ENCODE measurements at regions not wholly inside any gene's neighbourhood (a gene's known extent, or its start where the extent isn't known, plus 50 kb on each side); places are given as distances from the start of the nearest gene placed in this dataset.

DNA sequence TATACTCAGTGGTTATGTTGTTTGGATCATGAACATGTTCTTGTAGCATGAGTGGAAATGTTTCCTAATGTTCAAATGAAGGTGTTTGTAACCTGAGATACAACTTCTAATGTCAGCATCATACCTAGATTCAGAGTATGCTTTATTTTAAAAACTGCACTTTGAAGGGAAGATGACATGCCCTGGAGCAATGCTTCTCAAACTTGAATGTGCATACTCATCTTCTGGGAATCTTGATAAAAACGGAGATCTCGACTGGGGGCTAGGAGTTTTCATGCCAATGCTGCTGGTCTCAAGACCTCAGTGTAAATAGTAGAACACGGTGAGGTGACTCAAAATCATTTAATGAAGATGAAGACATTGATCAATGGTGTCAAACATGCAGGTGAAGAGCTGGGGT, 440.0 kb upstream of the NOX3 start:
- no peak for DNase-seq (ENCODE audit: extremely low read depth, low read depth)
- H3K4me3 ChIP-seq (replicated peaks; ENCODE audit: low read depth, low read length): no peak overlapping the region
- TF ChIP-seq, protein P1, sequence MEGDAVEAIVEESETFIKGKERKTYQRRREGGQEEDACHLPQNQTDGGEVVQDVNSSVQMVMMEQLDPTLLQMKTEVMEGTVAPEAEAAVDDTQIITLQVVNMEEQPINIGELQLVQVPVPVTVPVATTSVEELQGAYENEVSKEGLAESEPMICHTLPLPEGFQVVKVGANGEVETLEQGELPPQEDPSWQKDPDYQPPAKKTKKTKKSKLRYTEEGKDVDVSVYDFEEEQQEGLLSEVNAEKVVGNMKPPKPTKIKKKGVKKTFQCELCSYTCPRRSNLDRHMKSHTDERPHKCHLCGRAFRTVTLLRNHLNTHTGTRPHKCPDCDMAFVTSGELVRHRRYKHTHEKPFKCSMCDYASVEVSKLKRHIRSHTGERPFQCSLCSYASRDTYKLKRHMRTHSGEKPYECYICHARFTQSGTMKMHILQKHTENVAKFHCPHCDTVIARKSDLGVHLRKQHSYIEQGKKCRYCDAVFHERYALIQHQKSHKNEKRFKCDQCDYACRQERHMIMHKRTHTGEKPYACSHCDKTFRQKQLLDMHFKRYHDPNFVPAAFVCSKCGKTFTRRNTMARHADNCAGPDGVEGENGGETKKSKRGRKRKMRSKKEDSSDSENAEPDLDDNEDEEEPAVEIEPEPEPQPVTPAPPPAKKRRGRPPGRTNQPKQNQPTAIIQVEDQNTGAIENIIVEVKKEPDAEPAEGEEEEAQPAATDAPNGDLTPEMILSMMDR (IDR thresholded peaks at IDR 0.05; ENCODE audit: low read depth, low read length, missing control alignments): no peak

- TF ChIP-seq, protein P1 (IDR thresholded peaks at IDR 0.05; ENCODE audit: low read depth, low read length, missing control alignments): no peak
- no peak overlapping the region for H3K4me3 ChIP-seq (replicated peaks; ENCODE audit: low read depth, low read length)
- no peak for DNase-seq (ENCODE audit: extremely low read depth, low read depth)
Observed at GRCh38 chr6:155894758-155895157, 439.1 kb upstream of the NOX3 start.

- no peak overlapping the region for H3K4me3 ChIP-seq (replicated peaks; ENCODE audit: low read depth, low read length)
- TF ChIP-seq, protein P1 (IDR thresholded peaks at IDR 0.05; ENCODE audit: low read depth, low read length, missing control alignments): no peak
- DNase-seq (ENCODE audit: extremely low read depth, low read depth): no peak
Observed at GRCh38 chr6:155894262-155894661, 438.6 kb upstream of the NOX3 start.

DNA sequence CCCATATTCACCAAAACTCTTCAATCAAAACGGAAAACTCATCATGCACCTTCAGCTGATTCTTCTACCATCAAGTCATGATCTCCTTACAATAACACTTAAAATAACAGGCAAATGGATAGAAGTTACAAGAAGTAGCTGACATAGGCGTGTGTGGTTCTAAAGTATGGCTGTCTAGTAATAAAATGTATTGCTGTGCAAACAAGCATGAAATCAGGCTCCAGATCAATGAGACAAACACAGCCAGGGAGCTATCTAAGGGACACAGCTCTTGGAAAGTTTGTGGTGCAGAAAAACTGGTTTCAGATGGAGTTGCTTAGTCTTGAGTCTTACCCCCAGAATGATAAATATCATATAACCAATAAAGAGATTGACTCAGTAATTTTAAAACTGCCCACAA, 434.8 kb upstream of the NOX3 start:
- TF ChIP-seq, protein P1 (IDR thresholded peaks at IDR 0.05; ENCODE audit: low read depth, low read length, missing control alignments): no peak
- no peak overlapping the region for H3K4me3 ChIP-seq (replicated peaks; ENCODE audit: low read depth, low read length)
- DNase-seq (ENCODE audit: extremely low read depth, low read depth): no peak

DNA sequence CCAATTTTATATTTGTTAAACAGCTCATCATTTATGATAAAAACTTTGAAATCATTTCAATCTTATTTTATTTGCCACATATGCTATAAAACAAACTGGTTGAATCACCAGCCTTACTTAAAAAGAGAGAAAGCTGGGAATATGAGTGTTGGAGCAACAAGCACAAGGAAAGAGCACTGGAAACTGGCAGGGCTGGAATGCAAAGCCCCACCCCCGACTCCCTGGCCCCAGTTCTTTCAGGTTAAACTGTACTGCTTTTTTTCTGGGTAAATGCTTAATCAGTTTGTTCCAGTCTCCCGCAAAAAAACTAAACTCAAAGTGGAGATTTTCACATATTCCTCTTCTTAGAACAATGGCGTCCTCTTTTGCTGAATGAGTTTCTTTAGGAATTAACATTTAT, 433.8 kb upstream of the NOX3 start:
- H3K4me3 ChIP-seq (replicated peaks; ENCODE audit: low read depth, low read length): no peak overlapping the region
- no peak for DNase-seq (ENCODE audit: extremely low read depth, low read depth)
- TF ChIP-seq, protein P1 (IDR thresholded peaks at IDR 0.05; ENCODE audit: low read depth, low read length, missing control alignments): no peak

GRCh38 chr6:155887421-155887820, 431.8 kb upstream of the NOX3 start:
- no peak overlapping the region for H3K4me3 ChIP-seq (replicated peaks; ENCODE audit: low read depth, low read length)
- no peak for DNase-seq (ENCODE audit: extremely low read depth, low read depth)
- TF ChIP-seq, protein P1 (IDR thresholded peaks at IDR 0.05; ENCODE audit: low read depth, low read length, missing control alignments): no peak

DNA sequence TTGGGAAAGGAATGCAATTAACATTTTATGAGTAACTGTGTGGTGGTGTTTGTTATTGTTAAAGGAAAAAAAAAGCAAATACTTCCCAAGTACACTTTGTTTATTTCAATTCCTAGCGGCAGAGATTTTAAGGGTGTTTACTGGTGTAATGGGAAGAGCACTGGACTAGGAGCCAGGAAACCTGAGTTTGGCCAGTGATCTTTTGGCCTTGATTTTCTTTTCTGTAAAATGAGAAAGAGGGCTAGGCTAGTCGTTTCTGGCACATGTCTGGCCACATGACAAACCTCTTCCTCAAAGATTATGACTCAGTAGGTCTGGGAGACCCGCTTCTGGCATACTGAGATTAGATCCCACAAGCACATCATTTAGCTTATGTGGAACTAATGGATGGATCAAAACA, 428.1 kb upstream of the NOX3 start:
- TF ChIP-seq, protein P1 (IDR thresholded peaks at IDR 0.05; ENCODE audit: low read depth, low read length, missing control alignments): no peak
- peak; percentile 50 for DNase-seq (ENCODE audit: extremely low read depth, low read depth)
- no peak overlapping the region for H3K4me3 ChIP-seq (replicated peaks; ENCODE audit: low read depth, low read length)
